ENCODE measurements at regions not wholly inside any gene's neighbourhood (a gene's known extent, or its start where the extent isn't known, plus 50 kb on each side); places are given as distances from the start of the nearest gene placed in this dataset.

GRCh38 chr9:107933516-107933915, 443.9 kb upstream of the KLF4 start:
- H3K4me1 Mint-ChIP-seq, result peaks cover 3 to 6% of the 10 kb centered on the region in 2 experiments; a peak in 3 of 4 replicates
- no peaks in the 10 kb centered on the region for H3K79me1 ChIP-seq (ENCODE audit: insufficient read depth, low read depth, low read length, poor library complexity, severe bottlenecking)
- no peaks in the 10 kb centered on the region for H3K27me3 ChIP-seq (ENCODE audit: insufficient read depth, low read length)
- H3K4me1 ChIP-seq (ENCODE audit: insufficient read depth, low read length), result no peaks in the 10 kb centered on the region; the same call in 1 of the 2 replicates
- H3K79me2 ChIP-seq (ENCODE audit: insufficient read depth, low read length), result no peaks in the 10 kb centered on the region
- H3K23ac ChIP-seq (ENCODE audit: insufficient read length, low read depth, low read length), result no peak overlapping the region
- H3T11ph ChIP-seq (ENCODE audit: low read length), result no peak overlapping the region
- no peaks in the 10 kb centered on the region for H3K9me3 ChIP-seq (ENCODE audit: control insufficient read depth, low read depth, low read length)
- no peak overlapping the region for H3K4me3 Mint-ChIP-seq
- H4K5ac ChIP-seq (ENCODE audit: insufficient read length, low read depth, low read length), result no peak overlapping the region
- H3K23me2 ChIP-seq (ENCODE audit: insufficient read length, low read depth, low read length, poor library complexity, severe bottlenecking), result no peaks in the 10 kb centered on the region
- no peak overlapping the region for H2BK5ac ChIP-seq (ENCODE audit: insufficient read length, low read length)
- no peak overlapping the region for H3K4me2 ChIP-seq (ENCODE audit: insufficient read depth, insufficient read length, low read length)
- H4K20me1 ChIP-seq (ENCODE audit: control insufficient read depth, insufficient read depth, insufficient read length), result no peaks in the 10 kb centered on the region
- no peak overlapping the region for H3K9ac ChIP-seq (ENCODE audit: extremely low read depth, insufficient read length, low read length)
- no peak overlapping the region for H2AK5ac ChIP-seq (ENCODE audit: insufficient read length, low read length)
- TF ChIP-seq, protein P1, sequence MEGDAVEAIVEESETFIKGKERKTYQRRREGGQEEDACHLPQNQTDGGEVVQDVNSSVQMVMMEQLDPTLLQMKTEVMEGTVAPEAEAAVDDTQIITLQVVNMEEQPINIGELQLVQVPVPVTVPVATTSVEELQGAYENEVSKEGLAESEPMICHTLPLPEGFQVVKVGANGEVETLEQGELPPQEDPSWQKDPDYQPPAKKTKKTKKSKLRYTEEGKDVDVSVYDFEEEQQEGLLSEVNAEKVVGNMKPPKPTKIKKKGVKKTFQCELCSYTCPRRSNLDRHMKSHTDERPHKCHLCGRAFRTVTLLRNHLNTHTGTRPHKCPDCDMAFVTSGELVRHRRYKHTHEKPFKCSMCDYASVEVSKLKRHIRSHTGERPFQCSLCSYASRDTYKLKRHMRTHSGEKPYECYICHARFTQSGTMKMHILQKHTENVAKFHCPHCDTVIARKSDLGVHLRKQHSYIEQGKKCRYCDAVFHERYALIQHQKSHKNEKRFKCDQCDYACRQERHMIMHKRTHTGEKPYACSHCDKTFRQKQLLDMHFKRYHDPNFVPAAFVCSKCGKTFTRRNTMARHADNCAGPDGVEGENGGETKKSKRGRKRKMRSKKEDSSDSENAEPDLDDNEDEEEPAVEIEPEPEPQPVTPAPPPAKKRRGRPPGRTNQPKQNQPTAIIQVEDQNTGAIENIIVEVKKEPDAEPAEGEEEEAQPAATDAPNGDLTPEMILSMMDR (conservative IDR thresholded peaks at IDR 0.05), result no peak
- H3K27ac Mint-ChIP-seq, result no peak overlapping the region
- no CpG with 5 or more reads among the region's 6 CpGs for WGBS (ENCODE audit: extremely low coverage, insufficient read length, low lambda C conversion rate)
- no peak overlapping the region for H2BK20ac ChIP-seq (ENCODE audit: low read depth, low read length, poor library complexity, severe bottlenecking)
- no peak overlapping the region for H3K4ac ChIP-seq (ENCODE audit: low read depth, low read length)
- peaks cover 0 to 3% (median 0%) of the 10 kb centered on the region in 3 experiments; a peak in 1 of 7 replicates for H3K36me3 Mint-ChIP-seq (ENCODE audit: insufficient read depth in 1 of 3, low read depth in 3 of 3)
- H4K91ac ChIP-seq (ENCODE audit: insufficient read length, low read depth, low read length), result no peak overlapping the region
- no peak overlapping the region for H2AFZ ChIP-seq (ENCODE audit: low read length)
- no peak overlapping the region for H4K8ac ChIP-seq (replicated peaks; ENCODE audit: insufficient read length, low read depth, low read length)
- H3K14ac ChIP-seq (ENCODE audit: insufficient read depth, low read length), result no peak overlapping the region
- no peak overlapping the region for H3K18ac ChIP-seq (ENCODE audit: insufficient read length, low read depth, low read length)
- no peaks in the 10 kb centered on the region for H3K9me3 Mint-ChIP-seq
- H2BK12ac ChIP-seq (ENCODE audit: insufficient read length, low read depth, low read length), result no peak overlapping the region
- H2BK15ac ChIP-seq (ENCODE audit: low read depth, low read length), result no peak overlapping the region
- no peak overlapping the region for H3K56ac ChIP-seq (ENCODE audit: insufficient read length, low read depth, low read length)
- H3K27ac ChIP-seq (ENCODE audit: insufficient read length, low read depth, low read length), result no peak overlapping the region
- no peak overlapping the region for H2BK120ac ChIP-seq (ENCODE audit: low read depth, low read length, poor library complexity, severe bottlenecking)
- DNase-seq, result no peak
- H3K27me3 Mint-ChIP-seq (ENCODE audit: low read depth), result no peaks in the 10 kb centered on the region
